Endothelial cell of umbilical vein (primary cell): ENCODE measurements at regions not wholly inside any gene's neighbourhood (a gene's known extent, or its start where the extent isn't known, plus 50 kb on each side); places are given as distances from the start of the nearest gene placed in this dataset.

Source experiments
- BruUV-seq: library from RNA; stranded (reverse); fragments of 400-500 nt; replicated peaks from 2 replicates; lab custom pipeline; 2021; lab: Mats Ljungman, UMichigan
- CTCF ChIA-PET: fragments of 300-600, 350-600 bp; sonication (Branson Sonifier 250); formaldehyde crosslinking; loops from one replicate; lab custom pipeline; 2021; ENCODE audit warnings: antibody characterized with exemption, inconsistent platforms; lab: Charles Lee
- POLR2A ChIA-PET: fragments of 300-600, 350-600 bp; sonication (Branson Sonifier 250); formaldehyde crosslinking; loops from one replicate; lab custom pipeline; 2021; ENCODE audit warnings: antibody characterized with exemption, inconsistent platforms; lab: Charles Lee
- DNase-seq: peaks from one replicate; pipeline ENCODE4 v3.0.0-alpha.2; 2011; ENCODE audit warnings: low read depth, low spot score
- FAIRE-seq: peaks from 2 replicates; lab custom pipeline; 2011; peaks lifted over from hg19 to GRCh38; lab: Jason Lieb, UNC
- H2AFZ ChIP-seq: 2 replicates; pipeline ENCODE4 v1.6.0; 2012; ENCODE audit warnings: low read depth, low read length, control low read depth, inconsistent platforms
- H3K27ac ChIP-seq: 2 replicates; pipeline ENCODE4 v1.5.1; 2011; ENCODE audit warnings: low read depth, mild to moderate bottlenecking, control low read depth, low read length, moderate library complexity; ENCODE audit not compliant: insufficient read depth
- H3K27me3 ChIP-seq, 2 experiments: 2 replicates each; pipeline versions ENCODE4 v1.6.0 to v1.6.1; 2011; ENCODE audit warnings: low read length in 2 of 2, mixed read lengths in 1 of 2; ENCODE audit not compliant: control insufficient read depth in 2 of 2, insufficient read depth in 2 of 2
- H3K36me3 ChIP-seq, 2 experiments: 2 replicates in 1 of 2; 3 replicates in 1 of 2; pipeline ENCODE4 v1.5.1; 2011; ENCODE audit warnings: low read length in 2 of 2, mild to moderate bottlenecking in 1 of 2, moderate library complexity in 1 of 2; ENCODE audit not compliant: control insufficient read depth in 2 of 2, insufficient read depth in 2 of 2; ENCODE audit errors: extremely low read depth in 1 of 2
- H3K4me1 ChIP-seq: 3 replicates; pipeline ENCODE4 v1.5.1; 2011; ENCODE audit warnings: mild to moderate bottlenecking, low read length; ENCODE audit not compliant: control insufficient read depth, insufficient read depth; ENCODE audit errors: extremely low read depth
- H3K4me2 ChIP-seq: 2 replicates; pipeline ENCODE4 v1.6.1; 2011; ENCODE audit warnings: low read length, control low read depth, mixed read lengths; ENCODE audit not compliant: insufficient read depth
- H3K4me3 ChIP-seq, 3 experiments: fragments of 200-600 bp in 1 of 3; sonication (generic), shearing (Covaris generic) in 1 of 3; replicated peaks in 1 of 3; 2 replicates each; pipeline ENCODE4 v1.5.1; 2011 to 2016; ENCODE audit warnings: control low read depth in 3 of 3, low read length in 3 of 3, mild to moderate bottlenecking in 2 of 3, inconsistent platforms in 1 of 3, low read depth in 1 of 3, moderate library complexity in 1 of 3; ENCODE audit not compliant: insufficient read depth in 1 of 3
- H3K79me2 ChIP-seq: 2 replicates; pipeline ENCODE4 v1.6.0; 2012; ENCODE audit warnings: low read length, inconsistent platforms; ENCODE audit not compliant: control insufficient read depth, insufficient read depth
- H3K9ac ChIP-seq: replicated peaks from 2 replicates; pipeline ENCODE3; 2011; ENCODE audit warnings: low read length, control low read depth; ENCODE audit not compliant: insufficient read depth; ENCODE audit errors: extremely low read depth
- H3K9me1 ChIP-seq: replicated peaks from 3 replicates; pipeline ENCODE4 v1.6.0; 2011; ENCODE audit warnings: mild to moderate bottlenecking, low read length; ENCODE audit not compliant: control insufficient read depth, insufficient read depth; ENCODE audit errors: extremely low read depth
- H3K9me3 ChIP-seq: replicated peaks from 2 replicates; pipeline ENCODE4 v1.5.1; 2012; ENCODE audit warnings: low read length, inconsistent platforms; ENCODE audit not compliant: control insufficient read depth, insufficient read depth
- H4K20me1 ChIP-seq: replicated peaks from 2 replicates; pipeline ENCODE3; 2011; ENCODE audit warnings: mild to moderate bottlenecking, low read length; ENCODE audit not compliant: control insufficient read depth, insufficient read depth; ENCODE audit errors: extremely low read depth
- EZH2 ChIP-seq: IDR thresholded peaks from 2 replicates; pipeline ENCODE4 v1.6.1; 2012; ENCODE audit warnings: borderline replicate concordance, low read depth, mild to moderate bottlenecking, moderate library complexity, low read length, inconsistent platforms; ENCODE audit not compliant: severe bottlenecking
- FOS ChIP-seq: IDR thresholded peaks from 2 replicates; pipeline ENCODE4 v1.6.1; 2011; ENCODE audit warnings: mild to moderate bottlenecking, low read length, moderate library complexity, borderline replicate concordance; ENCODE audit not compliant: insufficient read depth
- GATA2 ChIP-seq: IDR thresholded peaks from 2 replicates; pipeline ENCODE4 v1.7.0; 2011; ENCODE audit warnings: low read depth, mild to moderate bottlenecking, moderate library complexity, mixed read lengths, low read length; ENCODE audit not compliant: insufficient read length, insufficient read depth
- JUN ChIP-seq: IDR thresholded peaks from 2 replicates; pipeline ENCODE4 v1.6.1; 2011; ENCODE audit warnings: borderline replicate concordance, low read depth; ENCODE audit not compliant: insufficient read length, insufficient read depth
- MYC ChIP-seq: IDR thresholded peaks from one replicate; pipeline ENCODE4 v1.6.1; 2011; ENCODE audit warnings: mild to moderate bottlenecking, low read depth, low read length
- POLR2A ChIP-seq: IDR thresholded peaks from 2 replicates; pipeline ENCODE4 v1.6.1; 2012; ENCODE audit warnings: low read depth, mild to moderate bottlenecking, control low read depth, low read length
- POLR2AphosphoS5 ChIP-seq: IDR thresholded peaks from 2 replicates; pipeline ENCODE4 v1.6.1; 2012; ENCODE audit warnings: low read depth, mild to moderate bottlenecking, control low read depth, low read length, moderate library complexity; ENCODE audit not compliant: insufficient read depth
- dilution Hi-C: fragments of 300-500 bp; cut with MboI; formaldehyde crosslinking; loops from one replicate; pipeline ENCODE4 v1.15.0; 2019; ENCODE audit warnings: low sequenced_read_pairs; ENCODE audit not compliant: extremely low pct_ligation_motif_present
- intact Hi-C: fragments of 100-400 bp; cut with micrococcal nuclease; formaldehyde crosslinking; loops from one replicate; pipeline ENCODE4 v1.10.0; 2022
- TF ChIP-seq, protein P1 (sequence below), 2 donors: IDR thresholded peaks; 1 replicate in 1 of 2; 2 replicates in 1 of 2; pipeline ENCODE4 v1.5.1; 2011; ENCODE audit warnings: low read length in 2 of 2, mild to moderate bottlenecking in 2 of 2, moderate library complexity in 2 of 2, control low read depth in 1 of 2, inconsistent platforms in 1 of 2, low read depth in 1 of 2; ENCODE audit not compliant: insufficient read depth in 1 of 2; ENCODE audit errors: extremely low read depth in 1 of 2
- TF ChIP-seq, protein P2 (sequence below): IDR thresholded peaks from 2 replicates; pipeline ENCODE4 v1.6.1; 2011; ENCODE audit not compliant: insufficient read depth, insufficient read length

DNA sequence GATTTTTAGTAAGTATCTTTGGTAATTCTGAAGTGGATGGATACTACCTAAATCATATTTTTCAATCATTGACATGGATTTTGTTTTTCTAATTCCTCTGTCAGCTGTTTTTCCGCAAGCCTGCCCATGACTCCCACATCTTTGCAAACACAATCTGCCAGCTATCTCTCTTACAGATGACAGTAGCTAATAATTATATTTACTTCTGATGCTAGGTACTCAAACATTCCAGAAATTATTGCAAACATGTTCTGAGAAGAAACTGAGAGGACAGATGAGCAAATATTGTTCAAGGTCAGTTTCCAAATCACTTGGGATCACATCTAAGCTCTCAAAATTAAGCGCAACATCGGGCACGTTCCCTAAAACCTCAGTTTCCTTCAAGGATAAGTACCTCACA, 270.0 kb upstream of the CDH19 start:
- H3K9ac ChIP-seq, result no peak overlapping the region
- no peaks in the 10 kb centered on the region for H3K79me2 ChIP-seq
- no TSS peak for BruUV-seq
- no peak overlapping the region for H3K4me2 ChIP-seq
- intact Hi-C loops, result loop anchor here (10.0 kb wide), 1 partner anchor 939 kb away; no protein-coding TSS in a partner anchor
- H4K20me1 ChIP-seq, result no peaks in the 10 kb centered on the region
- ChIA-PET CTCF (interaction anchor here (5.7 kb wide), 1 partner anchor 314 kb away, joined by 61 read pairs; no protein-coding TSS in a partner anchor), POLR2A (no interaction called here)
- no peak overlapping the region for H3K27ac ChIP-seq
- no peak overlapping the region for H3K4me3 ChIP-seq
- H3K27me3 ChIP-seq, result no peaks in the 10 kb centered on the region
- no peaks in the 10 kb centered on the region for H3K4me1 ChIP-seq
- no peak overlapping the region for H2AFZ ChIP-seq
- no peak for TF ChIP-seq POLR2A
- TF ChIP-seq, protein P1, sequence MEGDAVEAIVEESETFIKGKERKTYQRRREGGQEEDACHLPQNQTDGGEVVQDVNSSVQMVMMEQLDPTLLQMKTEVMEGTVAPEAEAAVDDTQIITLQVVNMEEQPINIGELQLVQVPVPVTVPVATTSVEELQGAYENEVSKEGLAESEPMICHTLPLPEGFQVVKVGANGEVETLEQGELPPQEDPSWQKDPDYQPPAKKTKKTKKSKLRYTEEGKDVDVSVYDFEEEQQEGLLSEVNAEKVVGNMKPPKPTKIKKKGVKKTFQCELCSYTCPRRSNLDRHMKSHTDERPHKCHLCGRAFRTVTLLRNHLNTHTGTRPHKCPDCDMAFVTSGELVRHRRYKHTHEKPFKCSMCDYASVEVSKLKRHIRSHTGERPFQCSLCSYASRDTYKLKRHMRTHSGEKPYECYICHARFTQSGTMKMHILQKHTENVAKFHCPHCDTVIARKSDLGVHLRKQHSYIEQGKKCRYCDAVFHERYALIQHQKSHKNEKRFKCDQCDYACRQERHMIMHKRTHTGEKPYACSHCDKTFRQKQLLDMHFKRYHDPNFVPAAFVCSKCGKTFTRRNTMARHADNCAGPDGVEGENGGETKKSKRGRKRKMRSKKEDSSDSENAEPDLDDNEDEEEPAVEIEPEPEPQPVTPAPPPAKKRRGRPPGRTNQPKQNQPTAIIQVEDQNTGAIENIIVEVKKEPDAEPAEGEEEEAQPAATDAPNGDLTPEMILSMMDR (IDR thresholded peaks at IDR 0.05; ENCODE audit: extremely low read depth in 1 of 2, insufficient read depth in 1 of 2, low read depth in 1 of 2, low read length in 2 of 2), result no peak
- no peak for TF ChIP-seq GATA2
- no peak for TF ChIP-seq POLR2AphosphoS5
- no peak for TF ChIP-seq FOS
- no peak for TF ChIP-seq MYC
- TF ChIP-seq EZH2, result no peak
- no peak for TF ChIP-seq JUN
- TF ChIP-seq, protein P2, sequence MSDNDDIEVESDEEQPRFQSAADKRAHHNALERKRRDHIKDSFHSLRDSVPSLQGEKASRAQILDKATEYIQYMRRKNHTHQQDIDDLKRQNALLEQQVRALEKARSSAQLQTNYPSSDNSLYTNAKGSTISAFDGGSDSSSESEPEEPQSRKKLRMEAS, result no peak
- H3K9me3 ChIP-seq, result no peaks in the 10 kb centered on the region
- H3K9me1 ChIP-seq, result no peaks in the 10 kb centered on the region
- FAIRE-seq (no peak), DNase-seq (no peak)
- no peaks in the 10 kb centered on the region for H3K36me3 ChIP-seq
- dilution Hi-C loops, result no loop called here
